ENCODE measurements at regions not wholly inside any gene's neighbourhood (a gene's known extent, or its start where the extent isn't known, plus 50 kb on each side); places are given as distances from the start of the nearest gene placed in this dataset.

DNA sequence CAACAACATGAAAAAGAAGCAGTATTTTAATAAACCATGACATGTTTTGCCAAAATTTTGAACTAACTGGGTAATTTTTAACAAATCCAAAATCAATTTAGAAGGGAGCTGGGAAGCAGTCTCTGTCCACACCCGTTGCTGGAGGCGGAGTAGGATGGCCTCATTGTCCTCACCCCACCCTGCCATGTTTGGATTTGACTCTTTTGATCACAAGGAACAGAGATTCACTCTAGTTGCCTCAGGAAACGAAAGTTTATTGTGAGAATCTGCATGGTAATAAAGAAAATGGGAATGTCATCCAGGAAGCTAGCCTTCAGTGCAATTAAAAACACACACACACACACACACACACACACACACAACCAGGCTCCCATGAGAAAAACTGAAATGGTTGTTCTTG is 145.4 kb downstream of the SLC30A10 start:
- Histone ChIP-seq H3F3A (ENCODE audit: low read length, unreplicated experiment) (no peaks in the 10 kb centered on the region), H3K27ac (ENCODE audit: low read length) (no peak overlapping the region), H3K79me2 (ENCODE audit: low read length) (no peaks in the 10 kb centered on the region), H3K4me2 (ENCODE audit: low read length) (no peak overlapping the region), H3K9me3 (ENCODE audit: low read length) (no peaks in the 10 kb centered on the region), H3K4me1 (ENCODE audit: insufficient read depth, low read length) (peaks cover 5% of the 10 kb centered on the region; the same call in 1 of the 2 replicates), H3K36me3 (ENCODE audit: low read depth, low read length) (no peaks in the 10 kb centered on the region), H3K4me3 (ENCODE audit: low read length) (no peak overlapping the region), H3K9me2 (replicated peaks; ENCODE audit: low read length) (no peaks in the 10 kb centered on the region), H3K9ac (ENCODE audit: low read length) (no peak overlapping the region), H3K27me3 (ENCODE audit: low read length) (no peaks in the 10 kb centered on the region), H2AFZ (ENCODE audit: low read length) (no peak overlapping the region), H4K20me1 (ENCODE audit: low read length) (no peaks in the 10 kb centered on the region)
- BruUV-seq (replicated peaks): no TSS peak
- TF ChIP-seq EZH2 (IDR thresholded peaks at IDR 0.05; ENCODE audit: low read length, unreplicated experiment) (no peak), EZH2phosphoT487 (IDR thresholded peaks at IDR 0.05; ENCODE audit: borderline replicate concordance, low read length) (no peak)
- TF ChIP-seq, protein P1, sequence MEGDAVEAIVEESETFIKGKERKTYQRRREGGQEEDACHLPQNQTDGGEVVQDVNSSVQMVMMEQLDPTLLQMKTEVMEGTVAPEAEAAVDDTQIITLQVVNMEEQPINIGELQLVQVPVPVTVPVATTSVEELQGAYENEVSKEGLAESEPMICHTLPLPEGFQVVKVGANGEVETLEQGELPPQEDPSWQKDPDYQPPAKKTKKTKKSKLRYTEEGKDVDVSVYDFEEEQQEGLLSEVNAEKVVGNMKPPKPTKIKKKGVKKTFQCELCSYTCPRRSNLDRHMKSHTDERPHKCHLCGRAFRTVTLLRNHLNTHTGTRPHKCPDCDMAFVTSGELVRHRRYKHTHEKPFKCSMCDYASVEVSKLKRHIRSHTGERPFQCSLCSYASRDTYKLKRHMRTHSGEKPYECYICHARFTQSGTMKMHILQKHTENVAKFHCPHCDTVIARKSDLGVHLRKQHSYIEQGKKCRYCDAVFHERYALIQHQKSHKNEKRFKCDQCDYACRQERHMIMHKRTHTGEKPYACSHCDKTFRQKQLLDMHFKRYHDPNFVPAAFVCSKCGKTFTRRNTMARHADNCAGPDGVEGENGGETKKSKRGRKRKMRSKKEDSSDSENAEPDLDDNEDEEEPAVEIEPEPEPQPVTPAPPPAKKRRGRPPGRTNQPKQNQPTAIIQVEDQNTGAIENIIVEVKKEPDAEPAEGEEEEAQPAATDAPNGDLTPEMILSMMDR (conservative IDR thresholded peaks at IDR 0.05; ENCODE audit: low read depth, low read length): no peak
- CTCF ChIA-PET: interaction anchor here (0.6 to 0.7 kb wide), 2 partner anchors 30 to 1236 kb away, joined by 5 to 6 read pairs; no protein-coding TSS in a partner anchor
- POLR2A ChIA-PET (ENCODE audit: unreplicated experiment): interaction anchor here (0.6 kb wide), 1 partner anchor 152 kb away, joined by 6 read pairs; no protein-coding TSS in a partner anchor
- ATAC-seq (no peak), DNase-seq (no peak)
- intact Hi-C loops (cut with micrococcal nuclease): no loop called here

DNA sequence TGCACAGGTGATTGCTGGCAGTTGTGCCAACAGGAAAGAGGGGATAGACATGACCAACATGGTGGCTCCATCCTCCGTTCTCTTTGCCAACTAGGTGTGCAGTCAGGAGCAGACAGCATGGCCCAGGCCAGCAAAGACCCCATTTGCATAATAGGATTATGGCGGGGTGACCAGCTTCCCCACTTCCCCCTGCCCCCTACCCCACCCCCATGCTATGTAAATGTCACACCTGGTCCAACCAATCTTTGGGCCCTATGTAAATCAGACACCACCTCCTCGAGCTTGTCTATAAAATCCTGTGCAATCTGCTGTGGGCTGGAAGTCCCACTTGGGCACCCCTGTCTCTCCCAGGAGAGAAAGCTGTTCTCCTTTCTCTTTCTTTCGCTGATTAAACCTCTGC is 146.0 kb downstream of the SLC30A10 start:
- Histone ChIP-seq H3K9ac (ENCODE audit: low read length) (no peak overlapping the region), H3K9me3 (ENCODE audit: low read length) (no peaks in the 10 kb centered on the region), H3K9me2 (replicated peaks; ENCODE audit: low read length) (no peaks in the 10 kb centered on the region), H3K79me2 (ENCODE audit: low read length) (no peaks in the 10 kb centered on the region), H4K20me1 (ENCODE audit: low read length) (no peaks in the 10 kb centered on the region), H3K27me3 (ENCODE audit: low read length) (no peaks in the 10 kb centered on the region), H3K4me3 (ENCODE audit: low read length) (no peak overlapping the region), H3K4me2 (ENCODE audit: low read length) (no peak overlapping the region), H3F3A (ENCODE audit: low read length, unreplicated experiment) (no peaks in the 10 kb centered on the region), H3K27ac (ENCODE audit: low read length) (no peak overlapping the region), H3K4me1 (ENCODE audit: insufficient read depth, low read length) (peaks cover 5% of the 10 kb centered on the region; the same call in 1 of the 2 replicates), H2AFZ (ENCODE audit: low read length) (no peak overlapping the region), H3K36me3 (ENCODE audit: low read depth, low read length) (no peaks in the 10 kb centered on the region)
- ATAC-seq: no peak
- intact Hi-C loops (cut with micrococcal nuclease): no loop called here
- BruUV-seq (replicated peaks): no TSS peak
- CTCF ChIA-PET: no interaction called here
- TF ChIP-seq EZH2phosphoT487 (IDR thresholded peaks at IDR 0.05; ENCODE audit: borderline replicate concordance, low read length) (no peak), EZH2 (IDR thresholded peaks at IDR 0.05; ENCODE audit: low read length, unreplicated experiment) (no peak)
- TF ChIP-seq, protein P1 (conservative IDR thresholded peaks at IDR 0.05; ENCODE audit: low read depth, low read length): no peak
- no peak for DNase-seq
- POLR2A ChIA-PET (ENCODE audit: unreplicated experiment): no interaction called here

DNA sequence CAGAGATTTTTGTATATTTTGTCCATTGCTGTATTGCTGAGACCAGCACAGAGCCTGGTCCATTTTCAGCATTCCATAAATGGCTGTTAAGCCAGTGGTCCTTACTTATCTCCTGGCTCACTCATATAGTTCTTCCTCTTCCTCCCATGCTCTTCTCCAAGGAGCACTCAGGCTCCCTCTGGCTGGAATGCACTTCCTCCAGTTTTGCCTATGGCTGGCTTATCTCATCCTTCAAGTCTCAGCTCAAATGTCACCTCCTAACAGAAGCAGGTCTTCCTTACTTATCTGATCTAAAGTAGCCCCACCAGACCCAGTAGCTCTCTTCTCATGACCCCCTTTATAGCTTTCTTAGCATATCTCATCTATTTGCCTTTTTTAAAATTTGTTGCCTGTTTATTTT is 146.9 kb downstream of the SLC30A10 start:
- H3K9me2 ChIP-seq (replicated peaks; ENCODE audit: low read length): no peaks in the 10 kb centered on the region
- no peak overlapping the region for H3K4me2 ChIP-seq (ENCODE audit: low read length)
- H3K9ac ChIP-seq (ENCODE audit: low read length): no peak overlapping the region
- no peak overlapping the region for H3K4me3 ChIP-seq (ENCODE audit: low read length)
- no peaks in the 10 kb centered on the region for H3F3A ChIP-seq (ENCODE audit: low read length, unreplicated experiment)
- H3K27ac ChIP-seq (ENCODE audit: low read length): no peak overlapping the region
- no peak overlapping the region for H2AFZ ChIP-seq (ENCODE audit: low read length)
- H4K20me1 ChIP-seq (ENCODE audit: low read length): no peaks in the 10 kb centered on the region
- CTCF ChIA-PET: no interaction called here
- no peaks in the 10 kb centered on the region for H3K27me3 ChIP-seq (ENCODE audit: low read length)
- POLR2A ChIA-PET (ENCODE audit: unreplicated experiment): no interaction called here
- H3K79me2 ChIP-seq (ENCODE audit: low read length): no peaks in the 10 kb centered on the region
- DNase-seq: no peak
- intact Hi-C loops (cut with micrococcal nuclease): no loop called here
- H3K36me3 ChIP-seq (ENCODE audit: low read depth, low read length): no peaks in the 10 kb centered on the region
- TF ChIP-seq EZH2phosphoT487 (IDR thresholded peaks at IDR 0.05; ENCODE audit: borderline replicate concordance, low read length) (no peak), EZH2 (IDR thresholded peaks at IDR 0.05; ENCODE audit: low read length, unreplicated experiment) (no peak)
- TF ChIP-seq, protein P1 (conservative IDR thresholded peaks at IDR 0.05; ENCODE audit: low read depth, low read length): no peak
- peaks cover 5% of the 10 kb centered on the region; the same call in 1 of the 2 replicates for H3K4me1 ChIP-seq (ENCODE audit: insufficient read depth, low read length)
- ATAC-seq: no peak
- BruUV-seq (replicated peaks): no TSS peak
- H3K9me3 ChIP-seq (ENCODE audit: low read length): no peaks in the 10 kb centered on the region

Measured in PC-3 (cell line).